Colonic mucosa (tissue), 4 donors: ENCODE measurements at regions not wholly inside any gene's neighbourhood (a gene's known extent, or its start where the extent isn't known, plus 50 kb on each side); places are given as distances from the start of the nearest gene placed in this dataset.

Source experiments
- DNase-seq: peaks from one replicate; pipeline ENCODE4 v3.0.0-alpha.2; 2020
- H3K27ac ChIP-seq: fragments of 200-600 bp; one replicate; pipeline ENCODE4 v1.8.0; 2021
- H3K27me3 ChIP-seq: fragments of 200-600 bp; one replicate; pipeline ENCODE4 v1.8.0; 2021
- H3K36me3 ChIP-seq: fragments of 200-600 bp; one replicate; pipeline ENCODE4 v1.8.0; 2021
- H3K4me1 ChIP-seq: fragments of 200-600 bp; one replicate; pipeline ENCODE4 v1.8.0; 2021; ENCODE audit warnings: mild to moderate bottlenecking
- H3K4me3 ChIP-seq: fragments of 200-600 bp; one replicate; pipeline ENCODE4 v1.8.0; 2021
- H3K9ac ChIP-seq, 2 donors: one replicate each; pipeline ENCODE4 v1.7.0; 2013; ENCODE audit warnings: control low read depth in 2 of 2, low read depth in 2 of 2, low read length in 2 of 2
- H3K9me3 ChIP-seq: fragments of 200-600 bp; one replicate; pipeline ENCODE4 v1.8.0; 2021
- intact Hi-C: fragments of 100-400 bp; cut with DNase I; formaldehyde crosslinking; loops from one replicate; pipeline ENCODE4 v1.14.1; 2022
- TF ChIP-seq, protein P1 (sequence below): fragments of 200-600 bp; IDR thresholded peaks from one replicate; pipeline ENCODE4 v1.8.0; 2022; ENCODE audit warnings: antibody characterized with exemption, mild to moderate bottlenecking
- donor health status: healthy.
- donor health status: DM: no; HTN: no; CAD: no.
- donor health status: DM: no; HTN: no; CAD: no.

DNA sequence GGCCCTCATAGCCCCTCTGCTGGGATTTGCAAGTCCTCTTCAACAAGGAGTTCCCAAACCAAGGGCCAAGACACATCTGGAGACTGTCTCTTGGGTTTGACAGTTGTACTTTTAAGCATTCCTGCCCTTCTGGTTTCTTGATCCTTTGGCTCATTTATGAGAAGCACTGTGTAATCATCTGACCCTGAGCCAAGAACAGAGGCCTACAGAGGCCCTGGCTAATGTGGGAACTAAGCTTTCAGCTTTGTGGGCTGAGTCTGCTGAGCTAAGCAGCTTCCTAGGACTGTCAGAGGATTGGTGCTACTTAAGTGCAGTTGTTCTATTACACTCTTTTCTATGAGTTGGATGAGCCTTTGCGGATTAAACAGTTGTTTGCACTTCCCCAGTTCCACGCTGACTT lies 178.3 kb downstream of the KBTBD8 start:
- DNase-seq: no peak
- TF ChIP-seq, protein P1, sequence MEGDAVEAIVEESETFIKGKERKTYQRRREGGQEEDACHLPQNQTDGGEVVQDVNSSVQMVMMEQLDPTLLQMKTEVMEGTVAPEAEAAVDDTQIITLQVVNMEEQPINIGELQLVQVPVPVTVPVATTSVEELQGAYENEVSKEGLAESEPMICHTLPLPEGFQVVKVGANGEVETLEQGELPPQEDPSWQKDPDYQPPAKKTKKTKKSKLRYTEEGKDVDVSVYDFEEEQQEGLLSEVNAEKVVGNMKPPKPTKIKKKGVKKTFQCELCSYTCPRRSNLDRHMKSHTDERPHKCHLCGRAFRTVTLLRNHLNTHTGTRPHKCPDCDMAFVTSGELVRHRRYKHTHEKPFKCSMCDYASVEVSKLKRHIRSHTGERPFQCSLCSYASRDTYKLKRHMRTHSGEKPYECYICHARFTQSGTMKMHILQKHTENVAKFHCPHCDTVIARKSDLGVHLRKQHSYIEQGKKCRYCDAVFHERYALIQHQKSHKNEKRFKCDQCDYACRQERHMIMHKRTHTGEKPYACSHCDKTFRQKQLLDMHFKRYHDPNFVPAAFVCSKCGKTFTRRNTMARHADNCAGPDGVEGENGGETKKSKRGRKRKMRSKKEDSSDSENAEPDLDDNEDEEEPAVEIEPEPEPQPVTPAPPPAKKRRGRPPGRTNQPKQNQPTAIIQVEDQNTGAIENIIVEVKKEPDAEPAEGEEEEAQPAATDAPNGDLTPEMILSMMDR: no peak
- H3K27ac ChIP-seq: no peak overlapping the region
- H3K9me3 ChIP-seq: no peaks in the 10 kb centered on the region
- H3K4me3 ChIP-seq: no peak overlapping the region
- H3K27me3 ChIP-seq: no peaks in the 10 kb centered on the region
- H3K9ac ChIP-seq: no peak overlapping the region
- intact Hi-C loops: no loop called here
- H3K4me1 ChIP-seq: no peaks in the 10 kb centered on the region
- no peaks in the 10 kb centered on the region for H3K36me3 ChIP-seq

- Histone ChIP-seq H3K9me3 (no peaks in the 10 kb centered on the region), H3K36me3 (no peaks in the 10 kb centered on the region), H3K9ac (no peak overlapping the region), H3K4me1 (no peaks in the 10 kb centered on the region), H3K27me3 (no peaks in the 10 kb centered on the region), H3K27ac (no peak overlapping the region), H3K4me3 (no peak overlapping the region)
- TF ChIP-seq, protein P1: no peak
- intact Hi-C loops: no loop called here
- no peak for DNase-seq
Observed at GRCh38 chr3:67192466-67192865, 194.4 kb downstream of the KBTBD8 start.

DNA sequence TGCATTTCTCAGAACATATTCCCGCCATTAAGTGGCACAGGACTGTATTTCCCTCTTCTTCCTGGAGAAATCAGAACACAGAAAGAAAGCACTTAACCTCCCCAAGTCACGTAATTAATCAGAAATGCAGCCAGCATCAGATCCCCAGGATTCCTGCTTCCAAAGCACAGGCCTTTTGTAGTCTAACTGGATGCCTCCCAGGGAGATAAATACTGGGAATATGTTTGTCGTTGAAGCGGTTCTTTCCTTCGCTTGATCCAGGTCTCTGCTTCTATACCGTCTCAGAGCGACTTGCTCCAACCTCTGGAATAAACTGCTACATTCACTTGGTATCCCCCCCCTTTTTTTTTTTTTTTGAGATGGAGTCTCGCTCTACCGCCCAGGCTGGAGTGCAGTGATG lies 198.6 kb downstream of the KBTBD8 start:
- TF ChIP-seq, protein P1: no peak
- H3K4me3 ChIP-seq: no peak overlapping the region
- no peak overlapping the region for H3K27ac ChIP-seq
- DNase-seq: no peak
- no peaks in the 10 kb centered on the region for H3K4me1 ChIP-seq
- no peaks in the 10 kb centered on the region for H3K27me3 ChIP-seq
- no peak overlapping the region for H3K9ac ChIP-seq
- intact Hi-C loops: no loop called here
- H3K36me3 ChIP-seq: no peaks in the 10 kb centered on the region
- H3K9me3 ChIP-seq: no peaks in the 10 kb centered on the region

DNA sequence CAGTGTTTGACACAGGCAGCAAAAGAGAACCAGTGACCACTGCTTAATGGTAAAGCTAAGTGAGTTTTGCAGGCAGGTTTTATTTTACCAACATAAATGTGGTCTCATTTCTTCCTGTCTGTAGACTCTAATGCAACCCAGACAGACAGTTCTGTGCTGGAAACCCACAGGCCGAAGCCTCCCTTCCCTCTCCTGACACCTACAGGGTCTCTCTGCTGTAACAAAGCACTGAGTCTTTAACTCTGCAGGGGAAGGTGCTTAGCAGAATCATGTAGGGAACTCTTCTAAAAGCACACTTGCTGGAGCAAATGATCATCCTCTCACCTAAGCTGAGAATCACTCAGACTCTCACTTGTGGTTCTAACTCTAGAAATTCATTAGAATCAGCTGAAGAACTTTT lies 200.3 kb downstream of the KBTBD8 start:
- no peak overlapping the region for H3K4me3 ChIP-seq
- TF ChIP-seq, protein P1: no peak
- intact Hi-C loops: no loop called here
- H3K9ac ChIP-seq: no peak overlapping the region
- no peak for DNase-seq
- H3K27ac ChIP-seq: no peak overlapping the region
- H3K27me3 ChIP-seq: no peaks in the 10 kb centered on the region
- no peaks in the 10 kb centered on the region for H3K36me3 ChIP-seq
- no peaks in the 10 kb centered on the region for H3K4me1 ChIP-seq
- H3K9me3 ChIP-seq: no peaks in the 10 kb centered on the region

- intact Hi-C loops: no loop called here
- no peak overlapping the region for H3K4me3 ChIP-seq
- H3K9me3 ChIP-seq: no peaks in the 10 kb centered on the region
- no peak overlapping the region for H3K9ac ChIP-seq
- TF ChIP-seq, protein P1: no peak
- H3K27me3 ChIP-seq: no peaks in the 10 kb centered on the region
- no peaks in the 10 kb centered on the region for H3K4me1 ChIP-seq
- no peaks in the 10 kb centered on the region for H3K36me3 ChIP-seq
- H3K27ac ChIP-seq: no peak overlapping the region
- no peak for DNase-seq
Observed at GRCh38 chr3:67200618-67201017, 202.5 kb downstream of the KBTBD8 start.

DNA sequence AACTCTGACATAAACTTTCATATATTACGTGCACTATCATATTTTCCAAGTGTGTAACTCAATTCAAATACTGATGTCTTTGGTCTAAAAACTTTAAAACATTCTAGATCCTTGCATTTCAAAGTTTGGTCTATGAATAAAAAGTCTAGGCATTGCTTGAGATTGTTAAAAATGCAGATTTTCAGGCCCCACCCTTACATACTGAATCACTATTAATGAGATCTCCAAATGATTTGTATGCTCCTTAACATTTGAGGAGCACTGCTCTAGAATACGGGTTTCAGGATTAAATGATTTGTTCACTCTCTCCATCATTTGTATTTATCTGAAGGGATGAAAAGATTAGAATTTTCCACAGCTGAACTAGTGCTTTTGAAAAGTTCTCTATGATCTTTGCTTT lies 202.9 kb downstream of the KBTBD8 start:
- no peaks in the 10 kb centered on the region for H3K9me3 ChIP-seq
- TF ChIP-seq, protein P1: no peak
- intact Hi-C loops: no loop called here
- H3K36me3 ChIP-seq: no peaks in the 10 kb centered on the region
- H3K27me3 ChIP-seq: no peaks in the 10 kb centered on the region
- H3K9ac ChIP-seq: no peak overlapping the region
- H3K4me3 ChIP-seq: no peak overlapping the region
- H3K4me1 ChIP-seq: no peaks in the 10 kb centered on the region
- DNase-seq: no peak
- no peak overlapping the region for H3K27ac ChIP-seq
